Naive thymus-derived CD4-positive, alpha-beta T cell (primary cell): ENCODE measurements at regions not wholly inside any gene's neighbourhood (a gene's known extent, or its start where the extent isn't known, plus 50 kb on each side); places are given as distances from the start of the nearest gene placed in this dataset.

Experiments
- ATAC-seq: fragments of 150-1000 bp; cut with Tn5 transposase; 2 replicates; pipeline ENCODE4 v1.10.0; 2021; ENCODE audit warnings: mild to moderate bottlenecking, moderate library complexity
- CTCF ChIA-PET: fragments of 350-600 bp; sonication (Branson Sonifier 250); formaldehyde crosslinking; loops from one replicate; lab custom pipeline; 2021; ENCODE audit warnings: antibody characterized with exemption; lab: Charles Lee
- POLR2A ChIA-PET: fragments of 350-600 bp; sonication (Branson Sonifier 250); formaldehyde crosslinking; loops from one replicate; lab custom pipeline; 2021; ENCODE audit warnings: antibody characterized with exemption, inconsistent platforms; lab: Charles Lee
- DNase-seq, 9 donors: peaks; one replicate each; pipeline versions ENCODE4 v3.0.0 to v3.0.0-alpha.2; 2020 to 2022; ENCODE audit warnings: mixed read lengths in 1 of 9
- H3K27ac ChIP-seq: one replicate; pipeline ENCODE4 v1.7.0; 2013; ENCODE audit warnings: mild to moderate bottlenecking, low read depth, low read length, moderate library complexity
- H3K27me3 ChIP-seq, 2 donors: one replicate each; pipeline ENCODE4 v1.7.0; 2013; ENCODE audit warnings: low read length in 2 of 2, mild to moderate bottlenecking in 2 of 2, moderate library complexity in 2 of 2; ENCODE audit not compliant: control insufficient read depth in 2 of 2, insufficient read depth in 2 of 2
- H3K36me3 ChIP-seq, 3 experiments: 1 replicate in 2 of 3; 2 replicates in 1 of 3; pipeline ENCODE4 v1.7.0; 2013; ENCODE audit warnings: low read length in 3 of 3, mild to moderate bottlenecking in 3 of 3, moderate library complexity in 1 of 3; ENCODE audit not compliant: insufficient read depth in 3 of 3, control insufficient read depth in 2 of 3
- H3K4me1 ChIP-seq, 2 donors: one replicate each; pipeline ENCODE4 v1.7.0; 2013; ENCODE audit warnings: low read length in 2 of 2, mild to moderate bottlenecking in 2 of 2, moderate library complexity in 1 of 2; ENCODE audit not compliant: control insufficient read depth in 2 of 2, insufficient read depth in 2 of 2
- H3K4me3 ChIP-seq: 2 replicates; pipeline ENCODE4 v1.7.0; 2013; ENCODE audit warnings: mild to moderate bottlenecking, low read length
- H3K9me3 ChIP-seq, 3 experiments: 1 replicate in 2 of 3; 2 replicates in 1 of 3; pipeline ENCODE4 v1.7.0; 2013; ENCODE audit warnings: low read length in 3 of 3; ENCODE audit not compliant: control insufficient read depth in 2 of 3
- H3K27ac Mint-ChIP-seq, 9 donors: one replicate each; pipeline ENCODE4 v1.8.0; 2020 to 2022; ENCODE audit warnings: mixed read lengths in 9 of 9, mild to moderate bottlenecking in 8 of 9, moderate library complexity in 5 of 9, inconsistent platforms in 2 of 9
- H3K27me3 Mint-ChIP-seq, 5 donors: one replicate each; pipeline ENCODE4 v1.8.0; 2021 to 2022; ENCODE audit warnings: mixed read lengths in 5 of 5, mild to moderate bottlenecking in 1 of 5
- H3K36me3 Mint-ChIP-seq, 5 donors: one replicate each; pipeline ENCODE4 v1.8.0; 2020 to 2022; ENCODE audit warnings: mixed read lengths in 5 of 5, mild to moderate bottlenecking in 3 of 5, inconsistent platforms in 1 of 5
- H3K4me1 Mint-ChIP-seq, 7 donors: one replicate each; pipeline ENCODE4 v1.8.0; 2020 to 2022; ENCODE audit warnings: mixed read lengths in 7 of 7, mild to moderate bottlenecking in 3 of 7, inconsistent platforms in 1 of 7
- H3K4me3 Mint-ChIP-seq, 10 donors: one replicate each; pipeline ENCODE4 v1.8.0; 2020 to 2022; ENCODE audit warnings: mild to moderate bottlenecking in 10 of 10, mixed read lengths in 10 of 10, moderate library complexity in 6 of 10, inconsistent platforms in 2 of 10
- H3K9me3 Mint-ChIP-seq, 11 donors: one replicate each; pipeline ENCODE4 v1.8.0; 2020 to 2022; ENCODE audit warnings: mixed read lengths in 11 of 11, mild to moderate bottlenecking in 4 of 11, inconsistent platforms in 1 of 11, moderate library complexity in 1 of 11
- intact Hi-C, 2 donors: fragments of 100-400 bp; cut with micrococcal nuclease; formaldehyde crosslinking; loops; one replicate each; pipeline ENCODE4 v1.15.1; 2023

DNA sequence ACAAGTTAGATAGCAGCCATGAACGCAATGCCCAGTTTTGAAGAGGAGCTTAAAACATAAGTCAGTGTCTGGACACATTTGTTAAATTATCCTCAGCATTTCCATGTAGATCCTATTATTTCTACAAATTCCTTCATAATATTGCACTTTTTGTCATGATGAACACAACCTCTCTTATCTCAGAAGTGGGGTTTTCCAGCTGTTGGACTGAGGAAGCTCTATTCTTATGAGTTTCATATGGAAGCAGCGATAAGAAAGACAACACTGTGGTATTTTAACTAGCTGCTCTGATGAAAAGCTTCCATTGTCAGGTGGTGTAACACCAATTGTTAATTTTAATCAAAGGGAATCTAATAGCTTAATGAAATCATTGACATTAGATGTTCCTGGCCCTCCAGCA lies 308.7 kb downstream of the GBA3 start:
- Mint-ChIP-seq H3K4me1 (peaks cover 0 to 1% (median 0%) of the 10 kb centered on the region in 7 donors), H3K36me3 (no peaks in the 10 kb centered on the region), H3K27me3 (peaks cover 0 to 8% (median 0%) of the 10 kb centered on the region in 5 donors), H3K27ac (no peak overlapping the region), H3K4me3 (no peak overlapping the region), H3K9me3 (peaks cover 0 to 7% (median 0%) of the 10 kb centered on the region in 11 donors)
- H3K27ac ChIP-seq: no peak overlapping the region
- no peaks in the 10 kb centered on the region for H3K9me3 ChIP-seq
- ATAC-seq: no peak
- DNase-seq: no peak
- H3K36me3 ChIP-seq: no peaks in the 10 kb centered on the region
- no peaks in the 10 kb centered on the region for H3K4me1 ChIP-seq
- CTCF ChIA-PET: no interaction called here
- intact Hi-C loops: no loop called here
- H3K4me3 ChIP-seq: no peak overlapping the region
- POLR2A ChIA-PET: no interaction called here
- no peaks in the 10 kb centered on the region for H3K27me3 ChIP-seq

DNA sequence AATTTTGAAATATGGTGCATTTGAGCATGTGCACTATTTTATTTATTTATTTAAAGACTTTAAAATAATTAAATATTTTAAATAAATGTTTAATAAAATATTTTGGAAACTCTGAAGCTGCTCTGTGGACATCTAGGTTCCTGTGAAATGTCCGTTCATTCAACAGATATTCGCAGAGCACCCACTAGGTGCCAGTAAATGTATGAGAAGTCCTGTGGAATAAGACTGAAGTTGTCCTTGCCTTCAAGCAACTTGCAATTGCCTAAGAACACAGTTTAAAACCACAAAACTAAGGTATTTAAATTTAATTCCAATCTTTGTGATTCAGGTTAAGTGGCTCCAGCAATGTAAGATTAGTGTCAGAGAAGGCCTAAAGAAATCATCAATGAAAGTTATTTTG lies 306.7 kb downstream of the GBA3 start:
- H3K4me1 ChIP-seq: no peaks in the 10 kb centered on the region
- ChIA-PET CTCF (no interaction called here), POLR2A (no interaction called here)
- H3K27me3 Mint-ChIP-seq: peaks cover 0 to 5% (median 0%) of the 10 kb centered on the region in 5 donors
- DNase-seq (no peak), ATAC-seq (no peak)
- H3K9me3 ChIP-seq: no peaks in the 10 kb centered on the region
- H3K36me3 ChIP-seq: no peaks in the 10 kb centered on the region
- H3K4me1 Mint-ChIP-seq: peaks cover 0 to 1% (median 0%) of the 10 kb centered on the region in 7 donors
- H3K4me3 Mint-ChIP-seq: no peak overlapping the region
- H3K36me3 Mint-ChIP-seq: no peaks in the 10 kb centered on the region
- H3K27ac ChIP-seq: no peak overlapping the region
- intact Hi-C loops: no loop called here
- H3K4me3 ChIP-seq: no peak overlapping the region
- no peaks in the 10 kb centered on the region for H3K27me3 ChIP-seq
- no peak overlapping the region for H3K27ac Mint-ChIP-seq
- peaks cover 0 to 7% (median 0%) of the 10 kb centered on the region in 11 donors for H3K9me3 Mint-ChIP-seq

DNA sequence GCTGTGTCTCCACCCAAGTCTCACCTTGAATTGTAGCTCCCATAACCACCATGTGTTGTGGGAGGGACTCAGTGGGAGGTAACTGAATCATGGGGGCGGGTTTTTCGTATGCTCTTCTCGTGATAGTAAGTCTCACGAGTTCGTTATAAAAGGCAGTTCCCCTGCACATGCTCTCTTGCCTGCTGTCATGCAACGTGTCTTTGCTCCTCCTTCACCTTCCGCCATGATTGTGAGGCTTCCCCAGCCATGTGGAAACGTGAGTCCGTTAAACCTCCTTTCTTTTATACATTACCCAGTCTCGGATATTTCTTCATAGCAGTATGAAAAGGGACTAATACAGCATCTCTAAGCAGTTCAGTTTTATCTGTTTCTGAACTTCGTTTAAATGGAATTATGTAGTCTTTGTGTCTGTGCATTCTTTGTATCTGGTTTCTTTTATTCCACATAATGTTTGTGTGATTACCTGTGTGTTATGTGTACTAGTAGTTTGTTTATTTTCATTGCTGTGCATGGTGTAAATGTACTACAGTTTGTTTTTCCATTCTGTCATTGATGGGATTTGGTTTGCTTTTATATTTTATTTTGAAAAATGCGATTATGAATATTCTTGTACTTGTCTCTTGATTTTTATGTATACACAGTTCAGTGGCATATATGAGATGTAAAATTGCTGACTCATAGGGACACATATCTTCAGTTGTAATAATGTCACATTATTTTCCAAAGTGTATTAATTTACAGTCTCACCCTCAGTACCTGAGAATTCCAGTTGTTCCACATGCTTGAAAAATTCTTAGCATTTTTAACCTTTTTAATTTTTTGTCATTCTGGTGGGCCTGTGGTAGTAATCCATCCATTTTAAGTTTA lies 304.9 kb downstream of the GBA3 start:
- H3K36me3 Mint-ChIP-seq: no peaks in the 10 kb centered on the region
- H3K4me3 Mint-ChIP-seq: no peak overlapping the region
- no peak overlapping the region for H3K27ac ChIP-seq
- no peak for ATAC-seq
- H3K27me3 Mint-ChIP-seq: peaks cover 0 to 4% (median 0%) of the 10 kb centered on the region in 5 donors
- ChIA-PET CTCF (no interaction called here), POLR2A (no interaction called here)
- peaks cover 0 to 1% (median 0%) of the 10 kb centered on the region in 7 donors for H3K4me1 Mint-ChIP-seq
- no peak for DNase-seq
- H3K4me3 ChIP-seq: no peak overlapping the region
- no peaks in the 10 kb centered on the region for H3K27me3 ChIP-seq
- no peaks in the 10 kb centered on the region for H3K4me1 ChIP-seq
- H3K9me3 Mint-ChIP-seq: peaks cover 0 to 13% (median 0%) of the 10 kb centered on the region in 11 donors
- intact Hi-C loops: no loop called here
- no peak overlapping the region for H3K27ac Mint-ChIP-seq
- H3K9me3 ChIP-seq: no peaks in the 10 kb centered on the region
- no peaks in the 10 kb centered on the region for H3K36me3 ChIP-seq

DNA sequence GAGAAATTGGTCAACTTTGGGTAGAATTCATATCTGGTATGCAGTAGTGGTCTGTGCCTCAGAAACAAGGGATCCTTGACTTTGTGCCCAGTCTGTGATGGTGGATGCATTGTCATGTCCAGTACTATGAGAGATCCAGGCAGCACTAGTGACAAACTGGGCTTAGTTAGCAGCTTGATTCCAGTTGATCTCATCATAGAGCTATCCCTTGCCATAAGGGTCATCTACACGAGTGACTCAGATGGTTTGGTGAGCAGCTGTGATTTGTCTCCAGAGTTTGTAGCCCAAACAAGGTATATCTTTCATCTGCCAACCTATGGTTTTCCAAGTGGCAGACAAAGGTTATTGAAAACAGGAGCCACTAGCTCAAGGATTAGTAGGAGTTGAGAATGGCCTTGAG lies 298.8 kb downstream of the GBA3 start:
- intact Hi-C loops: no loop called here
- ChIA-PET POLR2A (no interaction called here), CTCF (no interaction called here)
- no peak overlapping the region for H3K27ac ChIP-seq
- ATAC-seq (no peak), DNase-seq (no peak)
- H3K4me1 Mint-ChIP-seq: no peaks in the 10 kb centered on the region
- H3K4me3 Mint-ChIP-seq: no peak overlapping the region
- H3K4me3 ChIP-seq: no peak overlapping the region
- H3K4me1 ChIP-seq: no peaks in the 10 kb centered on the region
- H3K36me3 ChIP-seq: no peaks in the 10 kb centered on the region
- peaks cover 0 to 7% (median 0%) of the 10 kb centered on the region in 11 donors for H3K9me3 Mint-ChIP-seq
- H3K27ac Mint-ChIP-seq: no peak overlapping the region
- H3K9me3 ChIP-seq: no peaks in the 10 kb centered on the region
- H3K27me3 Mint-ChIP-seq: no peaks in the 10 kb centered on the region
- no peaks in the 10 kb centered on the region for H3K36me3 Mint-ChIP-seq
- H3K27me3 ChIP-seq: no peaks in the 10 kb centered on the region

DNA sequence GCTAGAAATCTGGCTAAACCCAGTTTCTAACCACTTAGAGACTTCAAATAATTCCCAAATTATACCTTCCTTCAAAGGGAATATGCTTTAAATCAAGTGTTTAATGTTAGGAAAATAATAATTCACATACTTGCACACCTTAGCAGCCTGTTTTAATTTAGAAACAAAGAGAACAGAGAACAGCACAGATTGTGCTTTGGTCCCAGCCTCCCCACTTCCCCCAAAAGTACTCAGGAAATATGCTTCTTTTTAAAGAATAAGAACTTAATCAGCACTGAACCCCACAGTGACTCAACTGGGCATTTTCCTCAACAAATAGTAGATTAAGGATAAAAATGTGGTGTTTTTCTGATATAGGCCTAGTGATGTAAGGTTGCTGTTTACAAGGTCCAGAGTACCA lies 295.8 kb downstream of the GBA3 start:
- H3K27me3 ChIP-seq: no peaks in the 10 kb centered on the region
- Mint-ChIP-seq H3K9me3 (peaks cover 0 to 10% (median 0%) of the 10 kb centered on the region in 11 donors), H3K27ac (no peak overlapping the region), H3K4me3 (no peak overlapping the region), H3K27me3 (no peaks in the 10 kb centered on the region), H3K36me3 (peaks cover 0 to 4% (median 0%) of the 10 kb centered on the region in 5 donors), H3K4me1 (no peaks in the 10 kb centered on the region)
- ChIA-PET CTCF (no interaction called here), POLR2A (no interaction called here)
- no peaks in the 10 kb centered on the region for H3K4me1 ChIP-seq
- no peaks in the 10 kb centered on the region for H3K36me3 ChIP-seq
- no peak overlapping the region for H3K27ac ChIP-seq
- H3K4me3 ChIP-seq: no peak overlapping the region
- ATAC-seq (no peak), DNase-seq (no peak)
- no peaks in the 10 kb centered on the region for H3K9me3 ChIP-seq
- intact Hi-C loops: no loop called here

DNA sequence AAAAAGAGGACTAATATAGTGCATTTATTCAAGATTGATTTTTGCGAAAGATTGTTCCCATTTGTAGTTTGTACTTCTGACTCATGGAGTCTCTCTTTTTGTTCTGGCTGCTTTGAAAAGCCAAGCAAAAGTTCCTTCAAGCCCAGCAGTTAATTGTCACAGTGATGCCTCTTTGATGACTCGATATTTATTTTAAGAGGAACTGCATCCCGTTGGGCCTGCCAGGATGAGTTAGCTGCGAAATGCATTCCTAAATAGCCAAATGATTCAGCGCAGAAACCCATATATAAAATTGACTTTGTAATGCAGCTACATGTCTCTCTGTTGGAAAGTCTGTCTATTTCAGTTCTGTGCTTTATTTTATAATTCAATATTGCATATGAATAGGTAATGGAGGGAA lies 295.1 kb downstream of the GBA3 start:
- POLR2A ChIA-PET: no interaction called here
- no peak for ATAC-seq
- H3K9me3 Mint-ChIP-seq: peaks cover 0 to 17% (median under 1%) of the 10 kb centered on the region in 11 donors

DNA sequence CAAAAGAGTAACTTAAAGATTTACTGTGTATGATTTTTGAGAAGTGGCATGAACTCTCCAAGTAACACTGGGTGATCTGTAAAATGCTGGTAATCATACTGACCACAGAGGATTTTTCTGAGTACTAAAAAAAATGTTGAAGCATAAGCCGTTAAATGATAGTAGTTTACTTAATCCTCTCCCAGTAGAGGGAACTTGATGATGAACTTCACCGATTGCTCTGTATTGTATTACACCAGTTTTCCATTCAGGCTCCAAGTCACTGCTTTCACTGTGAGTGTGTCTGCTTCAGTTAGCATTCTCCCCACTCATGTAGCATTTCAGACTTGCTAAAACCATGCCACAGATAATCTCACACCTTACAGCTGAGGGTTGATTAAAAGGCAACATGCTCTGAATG lies 294.1 kb downstream of the GBA3 start:
- peaks cover 0 to 24% (median 3%) of the 10 kb centered on the region in 11 donors for H3K9me3 Mint-ChIP-seq
- no peak overlapping the region for H3K27ac Mint-ChIP-seq
- Histone ChIP-seq H3K4me3 (no peak overlapping the region), H3K9me3 (no peaks in the 10 kb centered on the region), H3K27me3 (no peaks in the 10 kb centered on the region), H3K4me1 (no peaks in the 10 kb centered on the region), H3K36me3 (no peaks in the 10 kb centered on the region), H3K27ac (no peak overlapping the region)
- ChIA-PET CTCF (no interaction called here), POLR2A (no interaction called here)
- intact Hi-C loops: no loop called here
- no peak for DNase-seq
- peaks cover 0 to 4% (median 0%) of the 10 kb centered on the region in 5 donors for H3K36me3 Mint-ChIP-seq
- no peak for ATAC-seq
- no peaks in the 10 kb centered on the region for H3K4me1 Mint-ChIP-seq
- no peaks in the 10 kb centered on the region for H3K27me3 Mint-ChIP-seq
- H3K4me3 Mint-ChIP-seq: no peak overlapping the region

More for the DNA sequence above, 295.1 kb downstream of the GBA3 start:
- no peaks in the 10 kb centered on the region for H3K27me3 Mint-ChIP-seq
- intact Hi-C loops: no loop called here
- Histone ChIP-seq H3K4me1 (no peaks in the 10 kb centered on the region), H3K27me3 (no peaks in the 10 kb centered on the region), H3K4me3 (no peak overlapping the region), H3K27ac (no peak overlapping the region), H3K36me3 (no peaks in the 10 kb centered on the region), H3K9me3 (no peaks in the 10 kb centered on the region)
- no peak for DNase-seq
- H3K4me1 Mint-ChIP-seq: no peaks in the 10 kb centered on the region
- peaks cover 0 to 4% (median 0%) of the 10 kb centered on the region in 5 donors for H3K36me3 Mint-ChIP-seq
- CTCF ChIA-PET: no interaction called here
- H3K27ac Mint-ChIP-seq: no peak overlapping the region
- no peak overlapping the region for H3K4me3 Mint-ChIP-seq
